GM19328 (cell line): ENCODE measurements at regions not wholly inside any gene's neighbourhood (a gene's known extent, or its start where the extent isn't known, plus 50 kb on each side); places are given as distances from the start of the nearest gene placed in this dataset.
"Not testable (repeated sequence)": the region's sequence is repeated elsewhere in the genome, so short reads cannot be mapped to it uniquely, and the experiment has no call there.

Experiments used
- ATAC-seq: cut with Tn5 transposase; IDR thresholded peaks from one replicate; pipeline ENCODE4 v1.9.1; 2021; ENCODE audit warnings: mild to moderate bottlenecking, moderate library complexity; ENCODE audit not compliant: unreplicated experiment

GRCh38 chr1:96557336-96557735, 164.2 kb upstream of the PTBP2 start:
- ATAC-seq = no peak

DNA sequence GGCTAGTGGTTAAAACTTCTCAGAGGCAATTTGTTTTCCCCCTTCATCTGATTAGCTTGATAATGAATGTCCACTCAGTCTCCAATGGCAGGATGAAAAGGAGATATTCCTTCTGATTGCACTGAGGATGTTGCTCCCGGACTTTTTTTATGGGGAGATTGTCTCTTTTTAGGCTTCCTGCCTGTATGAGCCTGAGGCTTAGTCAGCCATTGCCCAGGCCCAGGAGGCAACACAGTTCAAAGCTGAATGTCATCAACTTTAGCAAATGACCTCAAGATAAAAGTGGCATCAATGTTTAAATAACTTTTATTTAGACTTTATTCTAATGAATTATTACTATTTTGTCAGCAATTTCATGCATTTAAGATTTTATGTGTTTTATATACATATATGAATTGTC, 162.9 kb upstream of the PTBP2 start:
- ATAC-seq = no peak

GRCh38 chr1:96559181-96559580, 162.4 kb upstream of the PTBP2 start:
- ATAC-seq = no peak

GRCh38 chr1:96559707-96560596, 161.6 kb upstream of the PTBP2 start:
- ATAC-seq = no peak

DNA sequence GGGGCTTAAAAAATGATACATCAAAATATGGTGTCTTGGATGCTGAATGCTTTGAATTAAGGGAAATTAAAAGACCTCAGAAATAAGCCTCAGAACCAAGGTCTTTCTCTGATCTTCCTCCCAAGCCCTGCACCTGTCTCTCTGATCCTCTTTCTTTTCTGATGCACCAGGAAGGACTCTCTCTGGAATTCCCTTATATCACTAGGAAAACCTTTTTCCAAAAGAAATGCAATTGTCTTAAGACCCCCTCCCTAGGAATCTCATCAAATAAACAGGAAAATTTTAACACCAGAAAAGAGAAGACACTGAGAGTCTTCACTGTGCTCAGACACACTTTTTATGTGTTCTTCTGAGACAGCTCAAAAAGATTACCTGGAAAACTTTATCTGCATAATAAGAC, 159.5 kb upstream of the PTBP2 start:
- ATAC-seq = no peak

DNA sequence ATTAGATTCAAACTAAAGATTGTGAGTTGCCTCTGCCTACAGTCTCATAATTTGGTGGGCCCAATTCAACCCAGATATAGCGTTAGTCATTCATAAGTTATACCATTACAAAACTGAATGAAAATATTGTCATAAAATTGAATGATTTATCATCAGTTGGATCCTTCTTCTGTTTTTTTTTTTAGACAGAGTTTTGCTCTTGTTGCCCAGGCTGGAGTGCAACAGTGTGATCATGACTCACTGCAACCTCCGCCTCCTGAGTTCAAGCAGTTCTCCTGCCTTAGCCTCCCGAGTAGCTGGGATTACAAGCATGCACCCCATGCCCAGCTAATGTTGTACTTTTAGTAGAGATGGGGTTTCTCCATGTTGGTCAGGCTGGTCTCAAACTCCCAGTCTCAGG, 157.2 kb upstream of the PTBP2 start:
- not testable (repeated sequence) for ATAC-seq

- no peak for ATAC-seq
These were observed 156.0 kb upstream of the PTBP2 start for GRCh38 chr1:96565546-96565945.

DNA sequence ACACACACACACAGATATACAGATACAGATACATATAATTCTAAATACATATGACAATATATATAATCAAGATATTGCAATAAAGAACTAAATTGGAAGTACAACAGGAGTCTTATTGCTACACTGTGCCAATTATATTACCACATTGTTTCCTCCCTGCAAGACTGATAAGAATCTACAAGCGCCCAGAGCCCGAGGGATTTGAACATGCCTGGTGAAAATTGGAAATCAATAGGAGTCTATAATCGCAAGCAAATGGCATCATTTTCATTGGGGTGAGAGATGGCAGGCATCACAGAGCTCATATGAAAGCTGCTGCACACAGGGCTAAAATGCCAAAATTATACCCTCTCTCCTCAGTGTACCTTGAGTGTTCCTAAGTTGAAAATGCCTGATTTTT, 152.9 kb upstream of the PTBP2 start:
- no peak for ATAC-seq

DNA sequence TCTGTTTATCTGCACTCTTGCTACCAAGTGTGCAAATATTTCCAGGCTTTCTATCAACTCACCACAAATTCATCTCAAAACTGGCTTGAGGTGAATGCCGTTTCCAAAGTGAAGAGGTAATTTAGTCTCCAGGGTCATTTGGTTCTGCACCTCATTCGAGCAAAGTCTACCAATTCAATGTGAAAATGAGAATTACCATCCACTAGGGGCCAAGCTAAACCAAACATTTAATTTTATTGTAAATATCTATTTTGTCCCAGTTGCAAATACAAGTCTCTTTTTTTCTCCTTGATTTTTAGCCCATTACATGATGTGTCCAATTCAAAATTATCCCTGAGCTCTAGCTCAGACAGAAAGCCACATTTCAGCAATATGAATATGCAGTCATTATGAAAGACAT, 152.3 kb upstream of the PTBP2 start:
- no peak for ATAC-seq

- ATAC-seq = no peak
These were observed 141.9 kb upstream of the PTBP2 start for GRCh38 chr1:96579636-96580035.

- ATAC-seq = no peak
These were observed 140.7 kb upstream of the PTBP2 start for GRCh38 chr1:96580920-96581319.

GRCh38 chr1:96581772-96582171, 139.8 kb upstream of the PTBP2 start:
- no peak for ATAC-seq

DNA sequence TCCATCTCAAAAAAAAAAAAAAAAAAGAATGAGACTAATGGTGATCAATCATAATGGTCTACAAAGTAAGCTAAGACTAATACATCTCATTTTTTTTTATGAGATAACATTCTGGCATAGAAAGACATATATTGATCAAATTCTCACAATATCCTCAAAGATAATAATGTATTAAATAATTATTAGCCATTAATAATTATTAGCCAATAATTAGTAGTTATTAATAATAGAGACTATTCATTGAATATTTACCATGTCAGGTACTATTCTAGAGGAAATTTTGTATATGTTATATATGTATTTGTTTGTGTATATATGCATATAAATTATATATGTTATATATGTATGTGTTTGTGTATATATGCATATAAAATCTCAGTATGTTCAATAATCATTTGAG, 137.7 kb upstream of the PTBP2 start:
- no peak for ATAC-seq

- ATAC-seq = no peak
These were observed 134.4 kb upstream of the PTBP2 start for GRCh38 chr1:96587222-96587621.

DNA sequence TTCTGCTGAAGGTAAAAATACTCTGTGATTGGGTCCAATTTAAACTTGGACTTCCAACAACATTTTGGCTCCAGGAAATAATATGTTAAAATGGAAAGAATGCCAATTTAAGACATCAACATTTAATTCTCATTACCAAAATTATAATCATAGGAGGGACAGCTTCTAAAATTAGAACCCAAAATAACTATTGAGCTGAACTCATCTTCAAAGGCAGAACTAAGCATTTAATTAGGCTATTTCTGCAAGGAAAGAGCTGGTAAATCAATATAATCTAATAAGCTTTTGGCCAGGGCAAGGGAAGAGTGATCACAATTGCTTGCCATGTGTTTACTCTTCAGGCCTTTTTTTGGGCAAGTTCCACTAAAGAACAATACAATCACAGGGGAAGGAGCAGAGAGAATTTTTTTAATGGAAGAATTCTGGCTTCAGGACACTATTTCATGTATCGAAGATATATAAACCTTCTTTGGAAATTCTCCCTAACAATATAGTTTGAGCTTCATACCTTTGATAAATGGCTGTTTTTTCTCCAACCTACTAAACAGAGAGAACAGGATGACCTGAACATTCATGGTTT, 133.1 kb upstream of the PTBP2 start:
- no peak for ATAC-seq

DNA sequence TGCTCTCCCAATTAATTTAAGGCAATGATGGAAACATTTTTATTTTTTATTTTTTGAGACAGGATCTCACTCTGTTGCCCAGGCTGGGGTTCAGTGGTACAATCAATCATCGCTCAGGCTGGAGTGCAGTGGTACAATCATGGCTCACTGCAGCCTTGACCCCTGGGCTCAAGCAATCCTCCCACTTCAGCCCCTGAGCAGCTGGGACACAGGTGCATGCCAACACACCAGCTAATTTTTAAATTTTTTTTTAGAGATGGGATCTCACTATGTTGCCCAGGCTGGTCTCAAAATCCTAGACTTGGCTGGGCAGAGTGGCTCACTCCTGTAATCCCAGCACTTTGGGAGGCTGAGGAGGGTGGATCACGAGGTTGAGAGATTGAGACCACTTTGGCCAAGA, 126.1 kb upstream of the PTBP2 start:
- ATAC-seq = not testable (repeated sequence)

GRCh38 chr1:96596226-96596922, 125.2 kb upstream of the PTBP2 start:
- ATAC-seq = no peak

DNA sequence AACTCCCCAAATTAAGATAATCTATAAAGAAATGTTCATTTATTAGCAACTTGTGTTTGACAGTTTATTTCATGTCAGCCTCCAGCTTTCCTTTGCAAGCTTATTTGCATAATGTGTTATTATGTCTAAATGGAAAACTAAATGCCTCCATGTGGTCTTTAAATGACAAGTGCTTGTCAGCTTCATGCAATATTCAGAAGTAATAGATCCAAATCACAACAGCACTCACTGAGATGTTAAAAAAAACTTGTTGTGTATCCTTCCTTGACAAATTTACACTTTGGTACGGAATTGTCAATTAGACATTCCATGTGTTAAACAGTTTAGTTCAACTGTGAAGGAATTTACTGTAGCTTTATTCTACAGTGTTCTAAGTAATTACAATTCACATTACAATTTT, 124.4 kb upstream of the PTBP2 start:
- ATAC-seq = no peak

GRCh38 chr1:96598416-96599168, 123.0 kb upstream of the PTBP2 start:
- no peak for ATAC-seq

DNA sequence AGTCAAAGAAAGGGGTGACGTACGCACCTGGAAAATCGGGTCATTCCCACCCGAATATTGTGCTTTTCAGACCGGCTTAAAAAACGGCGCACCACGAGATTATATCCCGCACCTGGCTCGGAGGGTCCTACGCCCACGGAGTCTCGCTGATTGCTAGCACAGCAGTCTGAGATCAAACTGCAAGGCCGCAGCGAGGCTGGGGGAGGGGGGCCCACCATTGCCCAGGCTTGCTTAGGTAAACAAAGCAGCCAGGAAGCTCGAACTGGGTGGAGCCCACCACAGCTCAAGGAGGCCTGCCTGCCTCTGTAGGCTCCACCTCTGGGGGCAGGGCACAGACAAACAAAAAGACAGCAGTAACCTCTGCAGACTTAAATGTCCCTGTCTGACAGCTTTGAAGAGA, 117.0 kb upstream of the PTBP2 start:
- ATAC-seq = not testable (repeated sequence)

- not testable (repeated sequence) for ATAC-seq
These were observed 104.2 kb upstream of the PTBP2 start for GRCh38 chr1:96617375-96617774.
